A673 (cell line): ENCODE measurements at regions not wholly inside any gene's neighbourhood (a gene's known extent, or its start where the extent isn't known, plus 50 kb on each side); places are given as distances from the start of the nearest gene placed in this dataset.

Source experiments
- EZH2 ChIP-seq: fragments of 200-600 bp; sonication (generic); IDR thresholded peaks from 2 replicates; pipeline ENCODE4 v1.6.1; 2017; ENCODE audit warnings: borderline replicate concordance, low read depth, mild to moderate bottlenecking, mixed read lengths, antibody characterized with exemption, low read length; ENCODE audit not compliant: poor library complexity, severe bottlenecking
- TF ChIP-seq, protein P1 (sequence below): fragments of 300-800, 200-600 bp; sonication (generic); conservative IDR thresholded peaks from 2 replicates; pipeline ENCODE4 v1.5.1; 2017; ENCODE audit warnings: low read depth, mild to moderate bottlenecking, antibody characterized with exemption, low read length, moderate library complexity, mixed read lengths

DNA sequence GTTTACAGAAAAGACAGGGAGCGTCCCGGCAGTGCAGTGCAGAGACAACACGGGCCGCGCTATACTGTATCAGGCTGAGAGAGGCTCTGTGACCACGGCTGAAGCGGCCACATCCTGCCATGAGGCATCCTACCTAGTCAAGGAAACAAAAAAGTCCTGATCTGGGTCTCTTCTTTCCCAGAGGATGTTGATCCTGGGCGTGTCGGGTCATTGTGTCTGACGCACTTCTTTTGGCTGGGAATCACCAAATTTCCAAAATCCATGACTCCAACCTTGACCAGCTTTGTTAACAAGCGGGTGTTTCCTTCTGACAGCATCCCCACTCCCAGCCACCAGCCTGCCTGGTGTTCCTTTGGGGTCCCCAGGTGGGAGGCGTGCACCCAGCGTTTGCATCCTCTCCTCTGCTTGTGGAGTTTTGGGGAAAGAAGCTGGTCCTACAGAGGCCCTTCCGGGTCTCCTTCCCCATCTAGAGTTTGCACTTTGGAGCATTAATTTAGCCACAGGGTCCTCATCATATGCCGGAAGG lies 91.4 kb upstream of the RAI14 start:
- TF ChIP-seq, protein P1, sequence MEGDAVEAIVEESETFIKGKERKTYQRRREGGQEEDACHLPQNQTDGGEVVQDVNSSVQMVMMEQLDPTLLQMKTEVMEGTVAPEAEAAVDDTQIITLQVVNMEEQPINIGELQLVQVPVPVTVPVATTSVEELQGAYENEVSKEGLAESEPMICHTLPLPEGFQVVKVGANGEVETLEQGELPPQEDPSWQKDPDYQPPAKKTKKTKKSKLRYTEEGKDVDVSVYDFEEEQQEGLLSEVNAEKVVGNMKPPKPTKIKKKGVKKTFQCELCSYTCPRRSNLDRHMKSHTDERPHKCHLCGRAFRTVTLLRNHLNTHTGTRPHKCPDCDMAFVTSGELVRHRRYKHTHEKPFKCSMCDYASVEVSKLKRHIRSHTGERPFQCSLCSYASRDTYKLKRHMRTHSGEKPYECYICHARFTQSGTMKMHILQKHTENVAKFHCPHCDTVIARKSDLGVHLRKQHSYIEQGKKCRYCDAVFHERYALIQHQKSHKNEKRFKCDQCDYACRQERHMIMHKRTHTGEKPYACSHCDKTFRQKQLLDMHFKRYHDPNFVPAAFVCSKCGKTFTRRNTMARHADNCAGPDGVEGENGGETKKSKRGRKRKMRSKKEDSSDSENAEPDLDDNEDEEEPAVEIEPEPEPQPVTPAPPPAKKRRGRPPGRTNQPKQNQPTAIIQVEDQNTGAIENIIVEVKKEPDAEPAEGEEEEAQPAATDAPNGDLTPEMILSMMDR, result no peak
- TF ChIP-seq EZH2, result no peak
